Activated CD8-positive, alpha-beta memory T cell treated with anti-CD3 and anti-CD28 coated beads for 1 hour (primary cell): ENCODE measurements at regions not wholly inside any gene's neighbourhood (a gene's known extent, or its start where the extent isn't known, plus 50 kb on each side); places are given as distances from the start of the nearest gene placed in this dataset.

Experiments
- DNase-seq, 2 donors: peaks; one replicate each; pipeline ENCODE4 v3.0.0-alpha.2; 2020; ENCODE audit warnings: low read depth in 1 of 2; ENCODE audit errors: extremely low read depth in 1 of 2

DNA sequence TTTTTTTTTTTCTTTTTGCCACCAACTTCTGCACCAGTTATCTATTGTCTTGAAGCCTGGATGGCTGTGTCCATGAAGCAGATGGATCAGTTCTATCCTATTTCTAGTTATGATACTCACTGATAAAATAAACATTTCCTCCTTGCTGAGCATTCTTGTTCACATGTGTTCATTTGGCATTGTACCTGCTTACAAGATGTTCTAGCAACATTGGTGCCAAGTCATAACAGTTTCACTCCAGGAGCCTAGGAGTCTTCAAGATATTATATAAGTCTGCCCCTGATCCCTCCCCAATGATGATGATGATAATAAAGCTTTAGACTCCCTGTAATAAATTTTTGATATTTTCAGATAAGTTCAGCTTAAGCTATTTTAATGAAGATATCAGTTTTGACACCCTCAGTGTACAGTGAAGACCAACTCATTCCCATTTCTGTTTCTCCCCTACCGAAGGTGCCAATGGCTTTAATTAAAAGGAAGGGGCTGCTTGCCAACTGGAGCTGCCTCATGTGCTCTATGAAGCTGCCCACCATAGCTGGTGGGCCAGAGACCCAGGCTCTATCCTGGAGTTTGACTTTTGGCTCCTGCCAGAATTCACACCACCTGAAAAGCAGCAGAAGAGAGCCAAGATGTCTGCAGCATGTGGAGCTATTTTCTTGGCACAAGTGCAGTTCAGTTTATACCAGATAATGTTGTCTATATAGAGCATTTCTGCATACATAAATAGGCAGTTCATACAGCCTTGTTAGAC lies 265.4 kb upstream of the TET2 start:
- DNase-seq = no peak

GRCh38 chr4:104890598-104891275 lies 255.9 kb upstream of the TET2 start:
- no peak for DNase-seq

DNA sequence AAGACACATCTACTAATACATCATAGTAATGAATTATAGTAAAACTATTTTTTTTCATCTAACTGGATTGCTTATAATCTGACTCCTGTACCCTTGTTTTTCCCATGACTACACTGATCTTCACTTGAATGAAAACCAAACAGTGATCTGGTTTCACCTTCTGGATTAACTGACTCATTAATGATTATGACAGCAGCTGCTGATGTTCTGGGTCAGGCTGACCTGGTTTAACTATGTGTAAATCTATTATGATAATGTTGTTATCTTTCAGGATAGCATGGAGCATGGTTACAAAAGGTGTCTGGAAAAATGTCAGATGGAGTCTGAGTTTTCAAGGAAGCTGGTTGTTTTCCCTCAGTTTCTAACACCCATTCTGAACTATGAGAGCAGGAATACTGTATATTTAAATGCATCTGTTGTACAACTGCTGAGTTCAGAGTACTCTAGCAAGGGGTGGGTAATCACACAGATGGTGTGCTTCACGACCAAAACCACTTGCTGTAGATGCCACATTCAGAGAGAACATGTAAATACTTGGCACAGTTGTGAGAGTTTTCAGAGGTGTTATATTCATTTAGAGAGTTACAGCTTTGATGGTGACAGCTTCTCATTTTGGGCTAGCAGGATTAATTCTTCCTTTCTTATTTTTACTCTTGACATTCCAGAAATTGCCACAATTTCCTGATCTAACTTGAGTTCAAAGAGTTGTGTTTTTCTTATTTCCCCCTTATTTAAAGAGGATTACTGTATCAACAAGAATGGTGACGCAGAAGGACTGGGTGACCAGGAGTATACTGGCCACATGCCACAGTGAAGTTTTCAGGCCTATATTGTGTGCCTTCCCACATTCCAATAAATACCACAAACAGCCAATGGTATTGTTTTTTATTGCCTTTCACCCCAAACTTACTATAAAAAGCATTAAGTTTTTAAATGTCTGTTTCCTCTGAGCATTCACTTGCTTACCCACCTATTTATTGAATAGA lies 249.7 kb upstream of the TET2 start:
- DNase-seq = no peak

DNA sequence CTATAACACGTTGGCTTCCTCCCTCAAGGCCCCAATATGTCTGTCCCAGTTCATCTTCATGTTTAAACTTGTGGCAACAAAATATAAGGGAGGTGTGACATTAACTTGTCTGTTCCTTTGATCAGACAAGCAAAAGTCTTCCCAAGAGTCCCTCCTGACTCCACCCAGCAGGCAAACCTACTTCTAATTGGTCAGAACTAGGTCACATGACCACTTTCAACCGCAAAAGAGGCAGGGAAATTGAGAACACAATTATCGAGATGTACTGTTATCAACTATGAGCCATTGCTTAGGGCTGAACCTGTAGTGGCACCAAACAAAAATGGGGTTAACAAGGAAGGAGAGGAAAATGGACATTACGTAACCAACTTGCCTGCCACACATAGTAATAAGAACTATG lies 246.8 kb upstream of the TET2 start:
- no peak for DNase-seq

DNA sequence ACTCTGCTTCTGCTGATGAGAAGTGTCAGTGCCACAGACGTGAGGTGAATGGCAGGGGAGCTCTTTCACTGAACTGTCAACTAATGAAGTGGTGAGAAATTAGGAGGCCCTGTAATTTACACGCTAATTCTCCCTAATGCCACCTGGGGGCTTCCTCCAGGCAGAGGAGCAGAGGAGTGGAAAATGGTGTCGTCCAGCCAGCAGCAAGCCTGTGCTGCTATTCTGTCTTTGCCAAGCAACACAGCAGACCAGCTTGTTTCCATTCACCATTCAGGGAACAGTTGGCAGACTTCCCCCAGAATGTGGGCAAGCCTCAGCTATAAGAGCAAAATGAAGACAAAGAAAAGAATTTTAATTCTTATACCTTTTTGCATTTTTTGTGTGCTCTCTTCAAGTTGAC lies 245.2 kb upstream of the TET2 start:
- no peak for DNase-seq

GRCh38 chr4:104901961-104902605 lies 244.6 kb upstream of the TET2 start:
- no peak for DNase-seq

DNA sequence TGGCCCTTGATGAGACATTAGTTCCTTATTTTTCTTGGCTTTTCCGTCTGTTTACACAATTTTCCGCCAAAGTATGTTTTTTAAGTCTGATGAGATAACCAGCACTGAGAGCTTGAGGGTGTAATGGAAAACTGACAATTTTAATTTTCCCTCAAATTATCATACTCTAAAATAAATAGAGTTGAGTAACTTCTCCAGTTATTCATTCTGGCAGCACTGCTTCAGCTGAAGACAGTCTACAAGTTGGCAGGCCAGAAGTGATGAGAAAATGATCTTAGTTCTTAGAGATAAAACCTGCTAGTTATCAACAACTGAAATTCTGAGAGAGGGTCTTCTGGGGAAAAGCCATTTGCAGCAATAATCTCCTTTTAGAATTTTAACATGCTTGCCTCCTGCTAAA lies 241.6 kb upstream of the TET2 start:
- DNase-seq = no peak

DNA sequence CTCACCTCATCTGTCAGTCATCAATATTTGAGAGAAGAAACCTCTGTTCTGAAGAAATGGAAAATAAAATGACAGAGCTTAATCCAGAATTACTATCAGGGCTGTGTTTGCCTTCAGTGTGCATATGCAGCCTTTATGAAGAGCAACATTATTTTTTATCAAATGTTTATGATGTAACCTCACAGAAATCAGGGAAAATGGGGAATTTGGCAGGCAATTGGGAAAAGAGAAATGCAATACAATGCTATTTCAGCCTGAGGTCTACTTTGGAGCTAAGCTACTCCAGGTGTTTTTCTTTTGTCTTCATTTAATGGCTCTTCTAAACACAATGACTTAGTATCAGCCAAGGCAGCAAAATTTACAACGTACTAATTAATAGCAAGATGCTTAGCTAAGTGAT lies 241.1 kb upstream of the TET2 start:
- DNase-seq = no peak

DNA sequence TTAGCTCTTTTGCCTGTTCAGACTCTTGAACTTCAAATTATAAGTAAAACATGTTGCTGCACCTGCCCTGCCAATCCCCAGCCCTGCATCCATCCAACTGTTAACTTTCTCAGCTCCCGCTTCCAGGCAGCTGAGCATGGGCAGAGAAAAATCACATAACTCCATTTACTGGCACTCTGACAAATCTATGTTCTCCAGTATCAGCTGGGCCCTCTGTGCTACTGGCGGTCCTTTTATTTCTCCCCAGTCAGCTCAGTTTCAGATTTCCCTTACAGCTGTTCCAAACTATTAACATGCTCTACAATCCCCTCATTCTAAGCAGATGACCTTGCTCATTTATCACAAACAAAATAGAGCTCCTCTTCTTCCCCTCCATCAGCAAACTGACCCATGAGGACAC lies 240.4 kb upstream of the TET2 start:
- no peak for DNase-seq

- no peak for DNase-seq
Observed at GRCh38 chr4:104907074-104907649, 239.5 kb upstream of the TET2 start.

DNA sequence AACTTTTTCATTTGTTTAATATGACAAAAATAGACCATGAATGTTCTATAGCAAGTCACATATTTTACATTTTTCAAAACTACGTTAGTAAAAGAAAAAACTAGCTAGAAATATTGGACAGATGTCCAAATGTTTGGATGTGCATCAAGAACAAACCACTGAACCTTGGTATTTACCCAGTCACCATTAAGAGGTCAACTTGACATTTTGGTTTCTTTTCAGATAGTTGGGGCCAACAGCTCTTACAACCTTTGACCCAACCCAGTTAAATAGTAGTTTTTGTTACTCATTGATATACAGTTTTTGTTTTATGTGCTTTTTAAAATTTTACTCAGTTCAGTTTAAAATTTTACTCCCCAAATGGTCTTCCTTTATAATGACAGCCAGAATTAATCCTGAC lies 238.7 kb upstream of the TET2 start:
- DNase-seq = no peak

DNA sequence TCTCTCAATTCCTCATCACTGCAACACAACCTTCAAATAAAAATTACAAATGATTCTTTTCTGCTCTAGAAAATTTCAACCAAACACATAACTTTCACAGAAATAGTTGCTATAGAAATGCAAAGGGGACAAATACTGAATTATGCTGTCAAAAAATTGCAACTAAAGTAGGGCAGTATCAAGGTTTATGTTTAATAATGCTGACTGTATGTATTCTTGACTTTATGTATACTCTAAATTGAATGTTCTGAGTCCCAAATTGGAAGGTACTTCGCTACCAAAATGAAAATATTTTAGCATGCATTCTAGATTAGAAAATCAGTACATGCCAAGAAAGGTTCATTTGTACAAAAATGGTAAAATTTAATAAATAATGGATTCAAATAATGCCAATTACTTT lies 237.3 kb upstream of the TET2 start:
- DNase-seq = no peak

DNA sequence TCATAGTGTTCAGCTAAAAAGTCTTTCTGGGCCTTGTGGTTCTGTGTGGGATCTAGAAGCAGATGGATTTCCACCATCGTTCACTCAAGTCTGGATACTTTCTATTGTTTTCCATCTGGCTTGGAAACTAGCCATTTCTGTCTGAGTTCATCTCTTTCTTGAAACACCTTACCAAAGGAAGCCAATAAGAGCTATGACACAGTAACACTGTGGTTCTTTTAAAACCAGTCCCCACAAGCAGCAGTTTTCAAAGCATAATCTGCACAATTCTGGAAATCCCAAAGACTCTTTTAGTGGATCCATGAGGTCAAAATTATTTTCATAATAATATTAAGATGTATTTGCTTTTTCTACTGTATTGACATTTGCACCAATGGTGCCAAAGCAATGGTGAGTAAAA lies 234.2 kb upstream of the TET2 start:
- DNase-seq = no peak

GRCh38 chr4:104915373-104915772 lies 231.3 kb upstream of the TET2 start:
- DNase-seq = no peak

DNA sequence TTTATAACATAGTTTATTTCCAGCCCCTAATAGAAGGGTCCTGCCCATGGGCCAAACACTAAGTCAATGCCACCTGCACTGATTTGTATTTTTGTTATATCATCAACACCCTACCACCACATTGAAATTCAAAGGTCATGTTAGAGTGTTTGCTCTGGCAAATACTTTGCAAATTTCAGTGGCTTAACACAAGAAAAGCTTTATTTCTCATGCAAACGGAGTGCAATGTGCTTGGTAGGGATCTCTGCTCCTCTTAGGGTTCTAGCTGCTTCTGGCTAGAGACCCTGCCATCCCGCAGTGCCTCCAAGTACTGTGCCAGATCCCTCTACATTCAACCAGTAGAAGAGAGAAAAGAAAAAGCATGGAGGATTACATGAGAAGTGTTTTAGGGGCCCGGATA lies 230.8 kb upstream of the TET2 start:
- DNase-seq = no peak

DNA sequence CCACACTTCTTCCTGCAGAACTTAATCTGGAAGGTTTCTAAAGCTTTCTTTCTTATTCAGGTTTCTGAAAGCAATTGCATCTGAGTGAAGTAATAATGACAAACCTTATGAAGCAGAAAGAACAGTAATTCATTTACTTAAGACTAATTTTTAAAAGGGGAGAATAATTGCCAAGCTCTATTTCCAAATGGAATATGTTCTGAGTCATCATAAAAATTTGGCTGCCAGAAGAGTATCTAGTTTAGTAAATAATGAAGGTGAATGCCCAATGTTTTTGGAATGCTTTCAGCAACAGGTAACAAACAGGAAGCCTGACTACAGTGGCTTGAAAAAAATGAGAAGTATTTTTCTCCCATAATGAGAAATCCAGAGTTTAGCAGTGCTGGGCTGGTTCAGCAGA lies 227.3 kb upstream of the TET2 start:
- no peak for DNase-seq

DNA sequence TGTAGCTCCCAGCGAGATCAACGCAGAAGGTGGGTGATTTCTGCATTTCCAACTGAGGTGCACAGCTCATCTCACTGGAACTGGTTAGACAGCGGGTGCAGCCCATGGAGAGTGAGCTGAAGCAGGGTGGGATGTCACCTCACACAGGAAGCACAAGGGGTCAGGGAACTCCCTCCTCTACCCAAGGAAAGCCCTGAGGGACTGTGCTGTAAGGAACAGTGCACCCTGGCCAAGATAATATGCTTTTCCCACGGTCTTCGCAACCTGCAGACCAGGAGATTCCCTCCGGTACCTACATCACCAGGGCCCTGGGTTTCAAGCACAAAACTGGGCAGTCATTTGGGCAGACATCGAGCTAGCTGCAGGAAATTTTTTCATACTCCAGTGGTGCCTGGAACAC lies 216.4 kb upstream of the TET2 start:
- no peak for DNase-seq

DNA sequence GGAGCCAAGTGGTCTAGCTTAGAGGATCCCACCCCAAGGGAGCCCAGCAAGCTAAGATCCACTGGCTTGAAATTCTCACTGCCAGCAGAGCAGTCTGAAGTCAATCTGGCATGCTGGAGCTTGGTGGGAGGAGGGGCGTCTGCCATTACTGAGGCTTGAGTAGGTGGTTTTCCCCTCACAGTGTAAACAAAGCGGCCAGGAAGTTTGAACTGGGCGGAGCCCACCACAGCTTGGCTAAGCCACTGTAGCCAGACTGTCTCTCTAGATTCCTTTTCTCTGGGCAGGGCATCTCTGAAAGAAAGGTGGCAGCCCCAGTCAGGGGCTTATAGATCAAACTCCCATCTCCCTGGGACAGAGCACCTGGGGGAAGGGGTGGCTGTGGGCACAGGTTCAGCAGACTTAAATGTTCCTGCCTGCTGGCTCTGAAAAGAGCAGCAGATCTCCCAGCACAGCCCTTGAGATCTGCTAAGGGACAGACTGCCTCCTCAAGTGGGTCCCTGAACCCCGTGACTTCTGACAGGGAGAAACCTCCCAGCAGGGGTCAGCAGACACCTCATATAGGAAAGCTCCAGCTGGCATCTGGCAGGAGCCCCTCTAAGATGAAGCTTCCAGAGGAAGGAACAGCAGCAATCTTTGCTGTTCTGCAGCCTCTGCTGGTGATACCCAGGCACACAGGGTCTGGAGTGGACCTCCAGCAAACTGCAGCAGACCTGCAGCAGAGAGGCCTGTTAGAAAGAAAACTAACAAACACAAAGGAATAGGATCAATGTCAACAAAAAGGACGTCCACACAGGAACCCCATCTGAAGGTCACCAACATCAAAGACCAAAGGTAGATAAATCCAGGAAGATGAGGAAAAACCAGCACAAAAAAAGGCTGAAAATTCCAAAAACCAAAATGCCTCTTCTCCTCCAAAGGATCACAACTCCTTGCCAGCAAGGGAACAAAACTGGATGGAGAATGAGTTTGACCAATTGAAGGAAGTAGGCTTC lies 215.6 kb upstream of the TET2 start:
- peak in 1 of 2 donors; percentile 24 for DNase-seq

DNA sequence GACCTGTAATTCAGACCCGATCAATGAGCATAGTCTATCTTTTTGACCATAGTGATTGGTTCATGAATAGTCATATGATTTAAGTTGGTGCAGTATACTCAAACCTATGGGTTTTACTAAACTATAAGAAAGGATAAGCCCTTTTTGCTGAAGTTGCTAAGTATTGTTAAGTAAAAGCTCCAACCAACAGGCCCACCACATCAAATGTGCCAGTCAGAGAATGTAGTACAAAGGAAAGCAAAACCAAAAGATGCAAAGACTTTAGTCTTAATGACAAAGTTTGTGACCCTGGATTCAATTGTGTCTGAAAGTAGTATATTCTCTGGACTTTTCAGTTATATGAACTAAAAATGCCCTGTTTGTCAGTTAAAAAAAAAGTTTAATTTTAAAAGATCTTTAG lies 208.1 kb upstream of the TET2 start:
- no peak for DNase-seq

GRCh38 chr4:104940927-104941326 lies 205.7 kb upstream of the TET2 start:
- DNase-seq = no peak
